ENCODE measurements at regions not wholly inside any gene's neighbourhood (a gene's known extent, or its start where the extent isn't known, plus 50 kb on each side); places are given as distances from the start of the nearest gene placed in this dataset.

DNA sequence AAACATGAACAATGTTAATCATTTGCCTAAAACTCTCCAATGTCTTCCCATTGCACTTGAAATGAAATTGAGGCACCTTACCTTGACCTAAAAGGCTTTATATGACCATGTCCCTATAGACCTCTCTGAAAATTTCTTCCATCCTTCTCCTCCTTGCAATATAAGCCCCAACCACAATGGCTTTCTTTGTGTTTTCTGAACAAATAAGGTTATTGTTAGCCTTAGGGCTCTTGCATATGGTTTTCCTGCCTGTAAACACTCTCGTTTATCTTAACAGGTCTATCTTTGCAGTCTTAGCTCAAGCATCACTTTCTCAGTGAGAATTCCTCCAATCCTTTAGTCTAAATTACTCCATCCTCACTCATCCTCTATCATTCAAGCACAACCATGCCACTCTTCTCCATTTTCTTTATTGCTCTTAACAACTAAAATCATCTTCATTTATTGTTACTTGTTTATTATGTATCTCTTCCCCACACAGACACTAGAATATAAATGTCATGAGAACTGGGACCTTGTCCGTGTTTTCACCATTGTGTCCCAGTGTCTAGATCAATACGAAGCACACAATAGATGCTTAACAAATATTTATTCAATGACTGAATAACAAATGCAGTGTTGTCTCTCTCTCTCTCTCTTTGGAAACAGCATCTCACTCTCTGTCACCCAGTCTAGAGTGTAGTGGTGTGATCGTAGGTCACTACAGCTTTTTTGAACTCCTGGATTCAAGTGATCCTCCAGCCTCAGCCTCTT is 129.3 kb downstream of the RDH14 start:
- in situ Hi-C loops (cut with HindIII; ENCODE audit: low sequenced_read_pairs): no loop called here

DNA sequence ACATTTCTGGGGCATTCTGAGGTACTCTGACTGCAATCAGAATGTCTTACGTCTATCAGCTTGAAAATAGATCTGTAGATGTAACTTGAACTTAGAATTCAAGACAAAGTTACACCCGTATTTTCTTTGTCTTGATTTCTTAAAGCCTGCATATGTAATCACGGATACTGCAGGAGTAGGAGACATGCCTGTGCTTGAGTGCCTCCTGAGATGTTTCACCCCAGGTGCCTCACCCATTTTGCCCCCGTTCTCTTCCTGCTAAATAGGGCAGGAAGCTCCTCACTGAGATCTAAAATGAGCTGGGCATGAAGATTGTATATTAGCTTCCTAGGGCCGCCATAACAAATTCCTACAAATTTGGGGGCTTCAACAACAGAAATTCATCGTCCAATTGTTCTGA is 131.9 kb downstream of the RDH14 start:
- in situ Hi-C loops (cut with HindIII; ENCODE audit: low sequenced_read_pairs): no loop called here

DNA sequence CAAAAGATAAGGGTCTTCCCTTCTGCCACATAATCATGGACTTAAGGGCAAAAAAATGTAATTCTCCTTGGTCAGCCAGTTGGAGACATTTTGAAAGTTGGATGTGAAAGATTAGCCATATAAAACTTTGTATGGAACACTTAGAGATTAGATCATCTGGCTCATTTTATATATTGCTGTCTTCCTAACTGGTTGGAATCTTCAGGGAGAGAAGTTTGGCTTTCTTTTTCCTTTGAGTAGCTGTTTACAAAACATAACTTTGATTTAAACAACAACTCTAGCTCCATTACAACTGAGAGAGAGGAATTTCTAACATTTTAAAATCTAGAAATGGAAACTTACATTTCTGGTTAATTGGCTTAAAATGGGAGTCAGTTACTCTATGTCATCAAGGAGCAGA is 132.7 kb downstream of the RDH14 start:
- in situ Hi-C loops (cut with HindIII; ENCODE audit: low sequenced_read_pairs): no loop called here

DNA sequence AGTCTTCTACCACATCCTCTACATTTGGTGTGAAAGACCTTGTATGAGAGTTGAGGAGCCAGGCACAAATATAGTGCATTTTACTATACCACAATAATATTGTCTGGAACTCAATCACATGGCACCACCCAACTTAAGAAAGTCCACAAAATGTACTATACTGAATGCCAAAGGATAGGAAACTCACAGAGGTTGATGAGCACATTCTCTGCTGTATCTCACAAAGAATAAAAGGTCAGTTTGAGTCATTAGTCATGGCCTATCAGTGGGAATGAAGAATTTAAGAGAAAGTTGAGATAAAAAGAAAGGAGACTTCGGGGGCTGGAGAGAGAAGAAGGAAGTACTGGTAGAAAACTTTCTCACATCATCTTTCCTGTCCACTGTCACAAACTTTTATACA is 134.3 kb downstream of the RDH14 start:
- in situ Hi-C loops (cut with HindIII; ENCODE audit: low sequenced_read_pairs): no loop called here

DNA sequence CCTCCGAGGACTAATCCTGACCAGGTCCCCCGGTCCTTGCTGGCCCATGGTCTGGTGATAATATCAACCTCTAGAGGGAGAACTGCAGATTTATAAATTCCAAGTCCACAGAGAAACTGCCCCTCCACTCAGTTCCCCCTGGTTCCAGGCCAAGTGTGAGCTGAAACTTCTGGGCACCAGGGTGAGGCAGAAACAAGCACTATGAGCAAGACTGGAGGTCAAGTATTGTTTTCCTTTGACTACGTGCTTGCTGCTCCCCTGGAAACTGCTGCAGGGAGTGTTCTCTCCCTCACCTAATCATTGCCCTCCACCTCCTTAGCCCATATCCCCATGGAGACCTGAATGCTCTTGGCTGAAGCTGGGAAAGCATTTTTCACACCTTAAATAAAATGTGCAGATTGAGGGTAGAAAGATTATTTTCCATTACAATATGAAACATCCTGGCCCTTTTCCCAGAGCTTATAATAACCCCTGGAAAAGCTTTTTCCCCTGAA is 135.2 kb downstream of the RDH14 start:
- in situ Hi-C loops (cut with HindIII; ENCODE audit: low sequenced_read_pairs): no loop called here

DNA sequence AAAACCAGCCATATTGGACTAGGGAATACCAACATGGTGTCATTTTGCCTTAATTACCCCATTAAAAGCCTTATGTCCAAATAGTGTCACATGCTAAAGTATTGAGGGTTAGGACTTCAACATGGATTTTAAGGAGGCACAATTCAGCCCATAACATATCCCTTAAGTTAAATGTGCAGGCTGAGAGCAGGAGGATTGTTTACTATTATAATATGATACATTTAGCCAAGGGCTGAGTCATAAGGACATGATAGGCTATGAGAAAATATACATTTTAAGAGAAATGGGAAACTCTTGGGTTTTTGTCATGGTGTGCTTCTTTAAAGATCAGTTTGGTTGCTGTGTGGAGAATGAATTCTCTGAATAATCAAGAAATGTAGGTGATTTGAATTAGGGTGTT is 136.8 kb downstream of the RDH14 start:
- in situ Hi-C loops (cut with HindIII; ENCODE audit: low sequenced_read_pairs): no loop called here

DNA sequence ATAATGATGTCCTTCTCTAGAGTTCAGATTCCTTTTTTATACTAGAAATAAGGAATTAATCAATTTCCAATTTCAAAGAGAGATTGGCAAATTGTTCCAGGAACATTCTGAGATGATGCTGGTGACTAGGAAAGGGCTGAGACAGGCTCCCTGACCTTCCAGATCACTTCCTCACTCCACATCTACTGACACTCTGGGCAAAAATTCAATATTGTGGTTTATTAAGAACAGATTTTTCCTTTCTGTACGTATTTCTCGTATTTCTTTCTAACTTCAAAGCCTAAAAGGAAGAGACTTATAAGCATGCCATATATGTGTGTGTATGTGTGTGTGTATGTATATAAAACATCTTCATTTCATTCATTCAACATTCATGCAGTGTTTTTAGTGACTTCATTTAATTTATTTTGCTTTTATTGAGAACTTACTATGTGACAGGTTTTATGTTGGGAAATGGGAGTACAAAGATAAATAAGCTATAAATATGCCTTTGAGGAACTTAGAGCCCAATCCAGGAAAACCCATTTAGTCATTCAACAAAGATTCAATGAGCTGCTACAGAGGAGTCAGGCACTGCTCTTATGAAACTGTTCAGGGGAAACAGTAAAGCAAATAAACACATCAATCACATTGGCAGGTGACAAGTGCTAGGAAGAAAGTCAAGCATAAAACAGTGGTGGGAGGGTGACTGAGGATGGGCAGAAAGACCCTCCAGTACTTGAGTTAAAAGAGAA is 137.9 kb downstream of the RDH14 start:
- in situ Hi-C loops (cut with HindIII; ENCODE audit: low sequenced_read_pairs): no loop called here

DNA sequence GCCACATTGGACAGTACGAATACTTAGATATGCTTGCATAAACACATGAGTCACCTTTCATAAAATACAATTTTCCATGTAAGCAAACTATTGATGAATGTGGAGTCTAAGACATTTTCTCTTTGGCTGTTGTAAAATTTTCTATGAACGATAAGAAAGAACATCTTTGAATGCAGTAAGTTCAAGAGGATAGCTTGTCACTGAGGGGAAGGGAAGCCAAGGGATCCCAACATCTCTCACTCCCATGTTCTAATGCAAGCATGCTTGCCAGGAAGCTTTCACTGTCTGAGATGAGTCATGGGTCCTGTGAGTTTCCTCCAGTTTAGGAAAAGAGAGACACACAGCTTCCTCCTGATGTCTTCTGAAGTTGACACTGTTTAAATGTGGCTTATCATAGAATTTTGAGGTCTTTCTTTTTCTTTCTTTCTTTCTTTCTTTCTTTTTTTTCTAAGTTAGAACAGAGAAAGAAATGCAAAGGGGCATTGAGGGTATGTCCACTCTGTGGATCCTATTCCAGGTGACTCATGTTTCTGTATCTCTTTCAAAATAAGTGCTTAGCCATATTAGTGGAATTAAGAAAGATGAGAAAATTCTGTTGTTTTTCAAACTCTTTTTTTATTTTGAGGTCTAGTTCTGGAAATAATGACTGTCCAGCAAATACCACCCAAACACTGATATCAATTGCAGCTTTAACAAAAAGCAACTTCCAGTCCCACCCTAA is 146.6 kb downstream of the RDH14 start:
- in situ Hi-C loops (cut with HindIII; ENCODE audit: low sequenced_read_pairs): loop anchor here (5.0 kb wide), 1 partner anchor 98 kb away; no protein-coding TSS in a partner anchor

DNA sequence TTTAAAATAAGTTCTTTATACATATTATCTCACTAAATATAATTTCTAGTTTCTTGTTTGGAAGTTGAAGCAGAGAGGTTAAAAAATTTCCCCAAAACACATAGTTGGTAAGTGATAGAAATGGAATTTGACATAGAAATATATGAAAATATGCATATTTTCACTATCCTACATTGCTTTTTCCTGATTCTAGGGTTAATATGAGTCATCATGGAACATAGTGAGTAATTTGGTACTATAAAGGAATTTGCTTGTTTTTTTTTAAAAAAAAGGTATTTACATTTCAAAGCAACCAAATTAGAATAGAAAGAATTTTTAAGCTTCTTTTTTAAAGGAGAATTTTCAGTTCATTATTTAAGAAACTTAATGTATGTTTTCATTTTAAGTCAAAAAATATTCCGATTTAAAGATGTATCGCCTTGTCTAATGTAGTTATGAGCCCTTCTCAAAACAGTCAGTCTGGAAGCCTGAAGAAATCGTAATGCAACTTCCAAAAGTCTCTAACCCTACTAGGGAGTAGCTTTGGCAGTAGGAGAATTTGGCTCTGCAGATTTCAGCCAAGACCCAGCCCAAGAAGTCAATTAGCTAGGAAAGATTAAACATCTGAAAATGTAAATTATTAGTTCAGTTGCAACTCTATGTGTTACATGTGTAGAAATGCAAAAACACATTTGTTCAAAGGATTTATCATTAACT is 147.3 kb downstream of the RDH14 start:
- in situ Hi-C loops (cut with HindIII; ENCODE audit: low sequenced_read_pairs): loop anchor here (5.0 kb wide), 1 partner anchor 99 kb away; no protein-coding TSS in a partner anchor

DNA sequence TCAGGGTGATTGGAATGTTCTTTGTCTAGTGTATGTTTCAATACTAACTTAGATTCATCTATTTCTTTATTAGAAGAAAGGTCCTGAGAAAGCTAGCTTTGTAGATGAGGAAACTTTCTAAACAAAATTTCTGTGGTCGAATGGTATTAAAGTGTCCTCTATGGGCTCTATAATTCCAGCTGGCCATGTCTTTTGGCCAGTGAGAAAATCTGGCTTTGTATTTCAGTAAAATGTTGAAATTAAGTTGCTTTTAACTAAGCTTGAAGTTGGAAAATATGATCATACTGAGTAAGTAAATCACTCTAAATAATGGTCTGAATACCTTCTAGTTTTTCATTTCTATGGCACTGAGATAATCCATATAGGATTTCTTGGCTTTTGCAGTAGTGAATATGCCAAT is 148.8 kb downstream of the RDH14 start:
- in situ Hi-C loops (cut with HindIII; ENCODE audit: low sequenced_read_pairs): loop anchor here (5.0 kb wide), 1 partner anchor 101 kb away; no protein-coding TSS in a partner anchor

DNA sequence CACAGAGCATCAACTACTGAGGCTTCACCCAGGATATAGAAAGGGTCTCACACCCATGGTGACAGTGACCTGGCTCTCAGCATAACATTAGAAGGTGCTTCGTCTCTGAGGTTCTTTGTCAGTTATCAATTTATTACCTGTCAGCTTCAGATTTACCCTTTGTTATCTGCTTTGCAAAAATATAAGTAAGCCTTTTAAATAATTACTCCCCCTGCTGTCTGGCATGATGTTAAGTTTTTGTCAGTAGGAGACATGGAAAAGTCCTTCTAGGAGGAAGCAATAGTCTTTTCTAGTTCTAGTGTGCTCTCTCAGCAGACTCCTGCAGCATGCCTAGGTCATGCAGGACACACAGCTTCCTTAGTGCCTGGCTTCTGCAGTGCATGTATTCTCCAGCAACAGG is 149.9 kb downstream of the RDH14 start:
- in situ Hi-C loops (cut with HindIII; ENCODE audit: low sequenced_read_pairs): loop anchor here (5.0 kb wide), 1 partner anchor 102 kb away; no protein-coding TSS in a partner anchor

DNA sequence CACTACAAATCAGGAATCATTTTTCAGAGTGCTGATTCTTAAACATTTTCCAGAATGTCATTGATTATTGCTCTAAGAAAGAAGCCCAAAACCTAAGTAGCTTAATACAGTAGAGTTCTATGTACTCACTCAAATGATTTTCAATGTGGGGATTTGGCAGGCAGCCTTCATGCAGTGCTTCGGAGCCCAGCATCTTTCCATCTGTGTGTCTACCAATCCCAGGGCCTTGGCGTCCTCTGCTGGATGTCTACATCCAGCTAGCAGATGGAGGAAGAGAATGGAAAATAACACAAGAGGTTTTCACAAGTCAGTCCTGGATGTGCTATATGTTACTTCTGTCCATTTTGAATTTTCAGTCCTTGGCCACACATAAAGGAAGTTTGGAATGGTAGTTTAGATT is 151.8 kb downstream of the RDH14 start:
- in situ Hi-C loops (cut with HindIII; ENCODE audit: low sequenced_read_pairs): no loop called here

DNA sequence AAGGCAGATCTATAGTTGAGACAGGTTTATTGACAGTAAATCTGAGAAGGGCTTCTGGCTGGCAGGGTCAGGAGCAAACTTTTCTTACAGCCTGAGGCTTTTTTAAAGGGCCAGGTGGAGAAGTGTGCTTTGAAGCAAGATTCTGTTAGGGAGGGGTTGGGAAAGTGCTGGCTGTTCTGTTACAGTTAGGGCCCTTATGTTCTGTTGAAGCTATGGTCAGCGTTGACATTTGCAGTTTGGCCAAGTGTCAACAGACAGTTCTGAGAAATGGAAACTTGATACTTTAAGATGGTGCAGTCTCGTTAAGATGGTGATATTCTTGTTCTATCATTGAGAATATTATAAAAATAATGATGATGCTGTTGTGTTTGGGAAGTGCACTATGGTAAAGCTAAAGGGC is 154.2 kb downstream of the RDH14 start:
- in situ Hi-C loops (cut with HindIII; ENCODE audit: low sequenced_read_pairs): no loop called here

DNA sequence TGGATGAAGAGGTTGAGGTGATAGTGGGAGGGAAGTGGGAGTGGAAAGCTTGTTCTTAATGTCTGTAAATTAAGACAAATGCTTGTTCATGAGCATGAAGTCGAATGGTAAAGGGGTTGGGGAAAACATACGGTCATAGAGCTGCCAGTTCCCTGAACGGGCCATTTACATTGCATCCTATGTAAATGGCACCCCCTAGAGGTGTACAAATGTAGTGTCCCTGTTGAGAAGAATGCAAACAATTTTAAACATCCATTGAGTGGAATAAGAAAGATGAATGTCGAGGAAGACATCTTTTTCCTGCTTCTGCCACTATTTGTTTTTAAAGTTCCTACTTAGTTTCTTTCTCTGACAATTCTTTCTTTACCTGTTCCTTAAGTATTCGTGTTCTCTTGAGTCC is 155.7 kb downstream of the RDH14 start:
- in situ Hi-C loops (cut with HindIII; ENCODE audit: low sequenced_read_pairs): no loop called here

DNA sequence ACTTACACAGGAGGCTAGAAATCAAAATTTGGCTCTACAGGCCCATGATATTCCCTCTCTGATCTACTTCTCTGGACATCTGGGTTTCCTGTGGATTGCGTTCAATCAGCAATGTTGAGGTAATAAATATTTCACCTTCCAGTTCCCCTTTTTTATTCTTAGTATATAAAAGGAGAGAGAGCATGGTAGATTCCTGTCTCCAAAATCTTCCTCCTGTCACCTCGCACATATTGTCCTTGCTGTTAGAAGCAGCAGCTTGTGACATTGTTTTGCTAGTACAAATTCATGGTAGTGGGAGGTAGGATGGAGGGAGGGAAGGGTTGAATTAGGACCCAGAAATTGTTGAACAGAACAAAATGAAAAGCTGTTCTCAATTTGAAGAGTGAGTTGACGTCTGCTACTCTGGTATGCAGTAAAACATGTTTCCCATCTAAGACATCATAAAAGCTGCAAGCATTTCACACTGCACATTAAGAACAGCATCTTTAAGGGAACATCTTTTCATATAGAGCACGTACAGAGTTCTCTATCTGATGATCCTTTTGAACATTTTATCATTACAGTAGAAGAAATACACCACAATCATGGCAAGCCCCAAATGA is 156.4 kb downstream of the RDH14 start:
- in situ Hi-C loops (cut with HindIII; ENCODE audit: low sequenced_read_pairs): no loop called here

DNA sequence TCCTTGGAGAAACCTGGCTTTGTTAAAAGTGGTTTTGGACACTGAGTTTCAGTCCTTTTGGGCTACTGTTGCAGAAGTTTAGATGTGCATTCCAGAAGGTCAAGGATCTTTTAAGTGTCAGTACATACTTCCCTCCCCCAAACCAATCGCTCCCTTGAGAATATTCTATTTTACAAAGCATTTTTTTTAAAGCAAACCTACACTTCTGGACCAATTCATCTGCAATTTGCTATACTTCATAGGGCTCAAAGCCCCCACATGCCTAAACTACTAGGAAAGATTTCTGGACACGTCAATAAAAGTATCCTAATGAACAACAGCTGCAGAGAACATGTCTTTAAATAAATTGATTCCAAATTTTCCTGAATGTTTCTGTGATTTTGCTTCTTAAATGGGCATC is 157.6 kb downstream of the RDH14 start:
- in situ Hi-C loops (cut with HindIII; ENCODE audit: low sequenced_read_pairs): no loop called here

DNA sequence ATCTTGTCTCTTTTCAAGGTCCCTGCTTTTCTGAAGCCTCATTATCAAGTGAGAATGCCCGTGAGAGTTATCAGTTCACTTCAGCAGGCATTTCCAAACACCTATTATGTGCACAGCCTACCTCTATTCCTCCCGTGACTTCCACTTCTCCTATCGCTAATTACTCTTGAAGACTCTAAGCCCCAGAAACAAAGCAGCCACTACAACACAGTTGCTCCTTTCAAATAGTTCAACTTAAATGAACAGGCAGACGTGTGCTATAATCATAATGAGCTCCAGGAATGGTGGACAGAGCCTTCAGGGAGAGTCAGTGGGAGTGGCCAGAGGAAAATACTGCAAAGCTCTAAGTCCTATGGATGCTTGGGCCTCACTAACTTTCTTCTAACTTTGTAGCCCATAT is 159.0 kb downstream of the RDH14 start:
- in situ Hi-C loops (cut with HindIII; ENCODE audit: low sequenced_read_pairs): no loop called here

DNA sequence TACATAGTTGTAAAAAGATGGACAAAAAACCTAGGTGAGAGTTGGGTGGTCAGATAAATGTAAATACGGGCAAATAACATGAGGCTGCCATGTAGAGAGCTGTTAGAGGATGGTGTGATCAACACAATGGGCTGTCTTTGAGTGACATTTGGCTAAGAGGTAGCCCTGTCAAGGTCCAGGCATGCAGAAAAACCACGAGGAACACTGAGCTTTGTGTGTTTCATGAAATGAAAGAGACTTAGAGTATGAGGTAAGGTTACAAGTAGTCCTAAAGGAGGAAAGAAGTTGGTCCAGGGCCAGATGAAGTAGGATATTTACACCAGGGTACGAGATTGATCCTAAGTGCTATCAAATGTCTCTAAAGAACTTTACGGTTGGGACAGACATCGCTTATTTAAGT is 160.9 kb downstream of the RDH14 start:
- in situ Hi-C loops (cut with HindIII; ENCODE audit: low sequenced_read_pairs): no loop called here

DNA sequence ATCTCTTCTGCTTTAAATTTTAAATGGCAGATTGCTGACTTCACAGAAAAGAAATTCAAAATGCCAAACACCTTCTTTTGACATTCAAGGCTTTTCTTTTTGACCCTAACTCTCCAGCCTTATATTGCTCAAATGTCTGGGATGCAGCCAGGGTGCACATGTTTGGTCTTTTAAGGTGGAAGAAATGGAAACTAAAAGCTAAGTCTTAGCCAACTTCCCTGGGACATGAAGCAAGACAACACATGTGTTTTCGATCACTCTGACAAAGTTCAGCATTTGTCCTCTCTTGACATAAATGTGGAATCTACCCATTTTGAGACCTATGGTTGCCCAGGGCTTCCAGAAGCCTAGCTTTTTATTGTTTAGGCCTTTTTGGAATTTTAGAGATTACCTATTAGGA is 161.6 kb downstream of the RDH14 start:
- in situ Hi-C loops (cut with HindIII; ENCODE audit: low sequenced_read_pairs): no loop called here

DNA sequence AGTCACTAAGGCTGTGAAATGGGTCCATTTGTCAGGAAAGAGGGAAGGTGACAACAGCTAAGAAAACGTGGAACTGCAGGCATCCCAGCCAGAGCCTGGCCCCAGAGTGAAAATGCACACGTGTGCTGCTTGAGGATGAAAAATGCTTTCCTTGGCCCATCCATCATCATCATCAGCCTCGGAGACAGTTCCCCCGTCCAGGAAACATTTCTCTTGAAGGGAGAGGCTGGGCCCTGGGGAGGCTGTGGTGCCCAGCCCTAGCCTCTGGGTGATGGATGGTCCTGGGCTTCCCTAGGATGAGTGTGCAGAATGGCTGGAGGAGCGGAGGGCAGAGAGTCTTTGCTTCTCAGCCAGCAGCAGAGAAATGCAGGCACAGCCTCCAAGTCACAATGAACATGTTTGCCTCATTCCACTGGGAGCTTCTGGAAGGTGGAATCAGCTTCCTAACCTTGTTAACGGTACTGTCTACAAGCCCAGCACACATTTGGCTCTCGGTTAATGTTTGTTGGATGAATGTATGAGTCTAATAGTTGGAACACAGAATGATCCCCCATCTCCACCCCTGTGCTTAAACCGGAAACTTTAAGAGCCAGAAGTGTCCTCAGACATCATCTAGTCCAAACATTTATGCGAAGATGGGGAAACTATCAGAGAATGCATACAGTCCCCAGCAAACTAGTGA is 164.0 kb downstream of the RDH14 start:
- in situ Hi-C loops (cut with HindIII; ENCODE audit: low sequenced_read_pairs): no loop called here
